ENCODE measurements at regions not wholly inside any gene's neighbourhood (a gene's known extent, or its start where the extent isn't known, plus 50 kb on each side); places are given as distances from the start of the nearest gene placed in this dataset.
A peak's percentile ranks its signal among the peaks of the same experiment; 100 is the strongest.

DNA sequence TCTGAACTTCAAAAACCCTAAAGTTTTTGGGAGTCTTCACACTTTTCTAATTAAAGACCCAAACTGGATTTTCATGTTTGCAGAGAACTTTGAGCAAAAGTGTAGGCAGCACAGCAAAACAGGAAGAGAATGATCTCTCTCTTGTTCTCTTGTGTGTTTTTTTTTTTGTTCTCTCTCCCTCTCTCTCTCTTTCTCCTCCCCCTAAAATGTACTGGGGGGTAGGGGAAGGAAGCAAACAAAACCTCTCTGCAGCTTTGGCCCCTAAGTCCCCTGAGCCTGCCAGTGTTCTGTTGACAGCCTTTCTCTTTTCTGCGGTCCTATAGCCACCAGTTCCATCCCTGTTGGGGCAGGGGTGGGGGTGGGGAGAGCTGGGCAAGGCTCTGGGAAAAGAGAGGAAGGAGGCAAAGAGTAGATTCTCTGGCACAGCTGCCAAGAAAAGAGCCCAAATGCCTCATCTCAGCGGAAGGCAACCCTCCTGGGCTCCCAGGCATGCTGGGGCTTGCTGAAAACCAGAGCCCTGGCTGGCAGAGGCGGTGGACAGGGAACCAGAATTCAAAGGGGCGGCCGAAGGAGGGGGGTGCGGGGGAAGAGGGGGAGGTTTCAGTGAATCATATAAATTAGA lies 295.3 kb downstream of the SOX9 start (continued):
- TF ChIP-seq, protein P1, sequence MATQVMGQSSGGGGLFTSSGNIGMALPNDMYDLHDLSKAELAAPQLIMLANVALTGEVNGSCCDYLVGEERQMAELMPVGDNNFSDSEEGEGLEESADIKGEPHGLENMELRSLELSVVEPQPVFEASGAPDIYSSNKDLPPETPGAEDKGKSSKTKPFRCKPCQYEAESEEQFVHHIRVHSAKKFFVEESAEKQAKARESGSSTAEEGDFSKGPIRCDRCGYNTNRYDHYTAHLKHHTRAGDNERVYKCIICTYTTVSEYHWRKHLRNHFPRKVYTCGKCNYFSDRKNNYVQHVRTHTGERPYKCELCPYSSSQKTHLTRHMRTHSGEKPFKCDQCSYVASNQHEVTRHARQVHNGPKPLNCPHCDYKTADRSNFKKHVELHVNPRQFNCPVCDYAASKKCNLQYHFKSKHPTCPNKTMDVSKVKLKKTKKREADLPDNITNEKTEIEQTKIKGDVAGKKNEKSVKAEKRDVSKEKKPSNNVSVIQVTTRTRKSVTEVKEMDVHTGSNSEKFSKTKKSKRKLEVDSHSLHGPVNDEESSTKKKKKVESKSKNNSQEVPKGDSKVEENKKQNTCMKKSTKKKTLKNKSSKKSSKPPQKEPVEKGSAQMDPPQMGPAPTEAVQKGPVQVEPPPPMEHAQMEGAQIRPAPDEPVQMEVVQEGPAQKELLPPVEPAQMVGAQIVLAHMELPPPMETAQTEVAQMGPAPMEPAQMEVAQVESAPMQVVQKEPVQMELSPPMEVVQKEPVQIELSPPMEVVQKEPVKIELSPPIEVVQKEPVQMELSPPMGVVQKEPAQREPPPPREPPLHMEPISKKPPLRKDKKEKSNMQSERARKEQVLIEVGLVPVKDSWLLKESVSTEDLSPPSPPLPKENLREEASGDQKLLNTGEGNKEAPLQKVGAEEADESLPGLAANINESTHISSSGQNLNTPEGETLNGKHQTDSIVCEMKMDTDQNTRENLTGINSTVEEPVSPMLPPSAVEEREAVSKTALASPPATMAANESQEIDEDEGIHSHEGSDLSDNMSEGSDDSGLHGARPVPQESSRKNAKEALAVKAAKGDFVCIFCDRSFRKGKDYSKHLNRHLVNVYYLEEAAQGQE (IDR thresholded peaks at IDR 0.05) = no peak
- no peak for TF ChIP-seq ZC3H11A (IDR thresholded peaks at IDR 0.05)
- TF ChIP-seq HDAC2 (IDR thresholded peaks at IDR 0.05) = no peak
- TF ChIP-seq ZNF302 (CRISPR knock-in tag; IDR thresholded peaks at IDR 0.05) = no peak

DNA sequence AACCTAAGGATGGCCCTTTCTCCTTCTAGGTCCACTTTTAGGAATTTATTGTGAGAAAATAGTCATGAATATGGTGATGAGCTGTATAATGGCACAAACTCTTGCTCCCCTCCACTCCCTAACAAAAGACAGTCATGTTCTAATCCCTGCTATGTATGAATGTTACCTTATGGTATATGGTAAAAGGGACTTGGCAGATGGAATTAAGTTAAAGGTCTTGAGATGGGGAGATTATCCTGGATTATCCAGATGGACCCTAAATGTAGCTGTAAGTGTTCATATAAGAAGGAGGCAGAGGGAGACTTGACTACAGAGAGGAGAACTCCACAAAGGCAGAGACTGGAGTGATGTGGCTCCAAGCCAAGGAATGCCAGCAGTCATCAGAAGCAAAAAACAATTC lies 296.1 kb downstream of the SOX9 start:
- DNase-seq (ENCODE audit: low read depth in 1 of 2, low spot score in 1 of 2) (no peak), FAIRE-seq (no peak), ATAC-seq (no peak)
- TF ChIP-seq, protein P2, sequence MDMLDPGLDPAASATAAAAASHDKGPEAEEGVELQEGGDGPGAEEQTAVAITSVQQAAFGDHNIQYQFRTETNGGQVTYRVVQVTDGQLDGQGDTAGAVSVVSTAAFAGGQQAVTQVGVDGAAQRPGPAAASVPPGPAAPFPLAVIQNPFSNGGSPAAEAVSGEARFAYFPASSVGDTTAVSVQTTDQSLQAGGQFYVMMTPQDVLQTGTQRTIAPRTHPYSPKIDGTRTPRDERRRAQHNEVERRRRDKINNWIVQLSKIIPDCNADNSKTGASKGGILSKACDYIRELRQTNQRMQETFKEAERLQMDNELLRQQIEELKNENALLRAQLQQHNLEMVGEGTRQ (IDR thresholded peaks at IDR 0.05) = no peak
- TF ChIP-seq, protein P3, sequence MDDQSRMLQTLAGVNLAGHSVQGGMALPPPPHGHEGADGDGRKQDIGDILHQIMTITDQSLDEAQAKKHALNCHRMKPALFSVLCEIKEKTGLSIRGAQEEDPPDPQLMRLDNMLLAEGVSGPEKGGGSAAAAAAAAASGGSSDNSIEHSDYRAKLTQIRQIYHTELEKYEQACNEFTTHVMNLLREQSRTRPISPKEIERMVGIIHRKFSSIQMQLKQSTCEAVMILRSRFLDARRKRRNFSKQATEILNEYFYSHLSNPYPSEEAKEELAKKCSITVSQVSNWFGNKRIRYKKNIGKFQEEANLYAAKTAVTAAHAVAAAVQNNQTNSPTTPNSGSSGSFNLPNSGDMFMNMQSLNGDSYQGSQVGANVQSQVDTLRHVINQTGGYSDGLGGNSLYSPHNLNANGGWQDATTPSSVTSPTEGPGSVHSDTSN (IDR thresholded peaks at IDR 0.05) = no peak
- 0 out of 2 replicates have a peak, but pooled peaks have one; percentile 13 for TF ChIP-seq TFCP2L1 (CRISPR knock-in tag; IDR thresholded peaks at IDR 0.05)
- H3K4me2 ChIP-seq = no peak overlapping the region
- ChIA-PET POLR2A (no interaction called here), CTCF (interaction anchor here (0.6 to 0.8 kb wide), 2 partner anchors 10 to 27 kb away, joined by 3 to 4 read pairs; no protein-coding TSS in a partner anchor)
- peaks cover 40% of the 10 kb centered on the region for H3K4me1 ChIP-seq
- peaks cover 29% of the 10 kb centered on the region for H3K9me3 ChIP-seq
- H3K4me3 ChIP-seq = no peak overlapping the region
- peak overlapping the region; percentile 21 to 61; a peak in 3 of 6 replicates for H3K27ac ChIP-seq

DNA sequence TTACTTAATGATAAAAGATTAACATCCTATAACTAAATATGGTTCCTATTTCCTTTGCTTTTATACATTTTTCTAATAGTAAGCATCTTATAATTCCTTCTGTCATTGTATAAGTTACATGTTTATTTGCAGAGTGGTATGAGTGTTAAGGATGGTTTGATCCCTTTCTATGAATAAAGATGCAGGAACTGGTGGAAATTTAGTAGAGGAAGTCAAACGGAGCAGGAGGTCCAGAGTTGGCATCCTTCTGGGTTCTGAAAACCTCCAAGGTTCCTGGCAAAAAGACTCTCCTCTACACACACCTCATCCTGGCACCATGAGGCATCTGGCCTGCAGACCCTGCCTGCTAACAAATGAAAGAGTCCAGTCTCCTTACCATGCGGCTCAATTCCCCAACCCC lies 296.8 kb downstream of the SOX9 start:
- Histone ChIP-seq H3K4me2 (no peak overlapping the region), H3K4me3 (no peak overlapping the region), H3K9me3 (peaks cover 29% of the 10 kb centered on the region), H3K4me1 (peaks cover 45% of the 10 kb centered on the region), H3K27ac (no peak overlapping the region)
- 94% methylated on average over 2 of the region's 2 CpGs for WGBS (ENCODE audit: missing lambda C conversion rate)
- no peak for DNase-seq (ENCODE audit: low read depth in 1 of 2, low spot score in 1 of 2)
- POLR2A ChIA-PET = no interaction called here
- TF ChIP-seq HOXB13 (CRISPR knock-in tag; IDR thresholded peaks at IDR 0.05; ENCODE audit: low read depth) (no peak), ESRRA (IDR thresholded peaks at IDR 0.05; ENCODE audit: borderline replicate concordance, low read length) (no peak), EHMT2 (IDR thresholded peaks at IDR 0.05; ENCODE audit: low read depth) (no peak), CHD2 (IDR thresholded peaks at IDR 0.05; ENCODE audit: low read length, partially characterized antibody) (no peak), FOXS1 (CRISPR knock-in tag; IDR thresholded peaks at IDR 0.05) (no peak)
- TF ChIP-seq, protein P4, sequence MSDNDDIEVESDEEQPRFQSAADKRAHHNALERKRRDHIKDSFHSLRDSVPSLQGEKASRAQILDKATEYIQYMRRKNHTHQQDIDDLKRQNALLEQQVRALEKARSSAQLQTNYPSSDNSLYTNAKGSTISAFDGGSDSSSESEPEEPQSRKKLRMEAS (IDR thresholded peaks at IDR 0.05) = no peak
- TF ChIP-seq, protein P2 (IDR thresholded peaks at IDR 0.05) = no peak
- TF ChIP-seq, protein P5, sequence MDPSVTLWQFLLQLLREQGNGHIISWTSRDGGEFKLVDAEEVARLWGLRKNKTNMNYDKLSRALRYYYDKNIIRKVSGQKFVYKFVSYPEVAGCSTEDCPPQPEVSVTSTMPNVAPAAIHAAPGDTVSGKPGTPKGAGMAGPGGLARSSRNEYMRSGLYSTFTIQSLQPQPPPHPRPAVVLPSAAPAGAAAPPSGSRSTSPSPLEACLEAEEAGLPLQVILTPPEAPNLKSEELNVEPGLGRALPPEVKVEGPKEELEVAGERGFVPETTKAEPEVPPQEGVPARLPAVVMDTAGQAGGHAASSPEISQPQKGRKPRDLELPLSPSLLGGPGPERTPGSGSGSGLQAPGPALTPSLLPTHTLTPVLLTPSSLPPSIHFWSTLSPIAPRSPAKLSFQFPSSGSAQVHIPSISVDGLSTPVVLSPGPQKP (IDR thresholded peaks at IDR 0.05; ENCODE audit: low read depth, low read length) = no peak
- CTCF ChIA-PET = interaction anchor here (0.8 kb wide), 1 partner anchor 11 kb away, joined by 4 read pairs; no protein-coding TSS in a partner anchor
- FAIRE-seq = no peak
- ATAC-seq = no peak
